Esophagus squamous epithelium (tissue), 4 donors: ENCODE measurements at regions not wholly inside any gene's neighbourhood (a gene's known extent, or its start where the extent isn't known, plus 50 kb on each side); places are given as distances from the start of the nearest gene placed in this dataset.

Source experiments
- POLR2A ChIP-seq, 4 donors: fragments of 450-650 bp; IDR thresholded peaks; one replicate each; pipeline ENCODE4 v1.6.1; 2017; ENCODE audit warnings: antibody characterized with exemption in 4 of 4, mild to moderate bottlenecking in 4 of 4, moderate library complexity in 3 of 4
- TF ChIP-seq, protein P1 (sequence below), 6 experiments: fragments of 450-650 bp in 4 of 6; fragments of 200-600 bp in 2 of 6; sonication (generic) in 2 of 6; IDR thresholded peaks; one replicate each; pipeline ENCODE4 v1.5.1; 2016 to 2019; ENCODE audit warnings: antibody characterized with exemption in 6 of 6, mild to moderate bottlenecking in 4 of 6, moderate library complexity in 4 of 6

GRCh38 chr10:4482659-4483058, 343.3 kb upstream of the AKR1E2 start:
- no peak for TF ChIP-seq POLR2A (IDR thresholded peaks at IDR 0.05)
- TF ChIP-seq, protein P1, sequence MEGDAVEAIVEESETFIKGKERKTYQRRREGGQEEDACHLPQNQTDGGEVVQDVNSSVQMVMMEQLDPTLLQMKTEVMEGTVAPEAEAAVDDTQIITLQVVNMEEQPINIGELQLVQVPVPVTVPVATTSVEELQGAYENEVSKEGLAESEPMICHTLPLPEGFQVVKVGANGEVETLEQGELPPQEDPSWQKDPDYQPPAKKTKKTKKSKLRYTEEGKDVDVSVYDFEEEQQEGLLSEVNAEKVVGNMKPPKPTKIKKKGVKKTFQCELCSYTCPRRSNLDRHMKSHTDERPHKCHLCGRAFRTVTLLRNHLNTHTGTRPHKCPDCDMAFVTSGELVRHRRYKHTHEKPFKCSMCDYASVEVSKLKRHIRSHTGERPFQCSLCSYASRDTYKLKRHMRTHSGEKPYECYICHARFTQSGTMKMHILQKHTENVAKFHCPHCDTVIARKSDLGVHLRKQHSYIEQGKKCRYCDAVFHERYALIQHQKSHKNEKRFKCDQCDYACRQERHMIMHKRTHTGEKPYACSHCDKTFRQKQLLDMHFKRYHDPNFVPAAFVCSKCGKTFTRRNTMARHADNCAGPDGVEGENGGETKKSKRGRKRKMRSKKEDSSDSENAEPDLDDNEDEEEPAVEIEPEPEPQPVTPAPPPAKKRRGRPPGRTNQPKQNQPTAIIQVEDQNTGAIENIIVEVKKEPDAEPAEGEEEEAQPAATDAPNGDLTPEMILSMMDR (IDR thresholded peaks at IDR 0.05): no peak
